Uterus (tissue), 3 donors: ENCODE measurements at regions not wholly inside any gene's neighbourhood (a gene's known extent, or its start where the extent isn't known, plus 50 kb on each side); places are given as distances from the start of the nearest gene placed in this dataset.
A peak's percentile ranks its signal among the peaks of the same experiment; 100 is the strongest.

Experiments used
- DNase-seq, 2 donors: peaks; one replicate each; pipeline ENCODE4 v3.0.0-alpha.2; 2019 to 2020
- H3K27ac ChIP-seq, 2 donors: fragments of 200-600 bp; sonication (generic); 1 replicate in 1 of 2; 2 replicates in 1 of 2; pipeline ENCODE4 v1.5.1; 2016 to 2018
- H3K27me3 ChIP-seq, 2 donors: fragments of 200-600 bp; sonication (generic); one replicate each; pipeline ENCODE4 v1.5.1; 2018 to 2019; ENCODE audit warnings: control low read depth in 1 of 2
- H3K36me3 ChIP-seq, 2 donors: fragments of 200-600 bp; sonication (generic); one replicate each; pipeline ENCODE4 v1.5.1; 2019; ENCODE audit warnings: control low read depth in 1 of 2
- H3K4me1 ChIP-seq, 2 donors: fragments of 200-600 bp; sonication (generic); one replicate each; pipeline ENCODE4 v1.5.1; 2018 to 2019; ENCODE audit warnings: control low read depth in 1 of 2
- H3K4me3 ChIP-seq, 2 donors: fragments of 200-600 bp; sonication (generic); 1 replicate in 1 of 2; 2 replicates in 1 of 2; pipeline ENCODE4 v1.5.1; 2018 to 2019; ENCODE audit warnings: mild to moderate bottlenecking in 1 of 2
- H3K9me3 ChIP-seq, 2 donors: fragments of 200-600 bp; sonication (generic); one replicate each; pipeline ENCODE4 v1.5.1; 2019; ENCODE audit warnings: control low read depth in 1 of 2
- CTCF ChIP-seq, 4 experiments: fragments of 200-600 bp in 2 of 4; fragments of 450-650 bp in 2 of 4; sonication (generic) in 2 of 4; IDR thresholded peaks; one replicate each; pipeline ENCODE4 v1.5.1; 2016 to 2019; ENCODE audit warnings: antibody characterized with exemption in 4 of 4, mild to moderate bottlenecking in 2 of 4, moderate library complexity in 1 of 4
- POLR2A ChIP-seq, 2 donors: fragments of 450-650 bp; IDR thresholded peaks; one replicate each; pipeline ENCODE4 v1.6.1; 2016; ENCODE audit warnings: antibody characterized with exemption in 2 of 2, mild to moderate bottlenecking in 1 of 2, moderate library complexity in 1 of 2
- intact Hi-C: fragments of 100-400 bp; cut with DNase I; formaldehyde crosslinking; loops from one replicate; pipeline ENCODE4 v1.15.1; 2023; ENCODE audit warnings: low total_unique reads
- donor health status: DM: yes; HTN: yes; CAD: no.

DNA sequence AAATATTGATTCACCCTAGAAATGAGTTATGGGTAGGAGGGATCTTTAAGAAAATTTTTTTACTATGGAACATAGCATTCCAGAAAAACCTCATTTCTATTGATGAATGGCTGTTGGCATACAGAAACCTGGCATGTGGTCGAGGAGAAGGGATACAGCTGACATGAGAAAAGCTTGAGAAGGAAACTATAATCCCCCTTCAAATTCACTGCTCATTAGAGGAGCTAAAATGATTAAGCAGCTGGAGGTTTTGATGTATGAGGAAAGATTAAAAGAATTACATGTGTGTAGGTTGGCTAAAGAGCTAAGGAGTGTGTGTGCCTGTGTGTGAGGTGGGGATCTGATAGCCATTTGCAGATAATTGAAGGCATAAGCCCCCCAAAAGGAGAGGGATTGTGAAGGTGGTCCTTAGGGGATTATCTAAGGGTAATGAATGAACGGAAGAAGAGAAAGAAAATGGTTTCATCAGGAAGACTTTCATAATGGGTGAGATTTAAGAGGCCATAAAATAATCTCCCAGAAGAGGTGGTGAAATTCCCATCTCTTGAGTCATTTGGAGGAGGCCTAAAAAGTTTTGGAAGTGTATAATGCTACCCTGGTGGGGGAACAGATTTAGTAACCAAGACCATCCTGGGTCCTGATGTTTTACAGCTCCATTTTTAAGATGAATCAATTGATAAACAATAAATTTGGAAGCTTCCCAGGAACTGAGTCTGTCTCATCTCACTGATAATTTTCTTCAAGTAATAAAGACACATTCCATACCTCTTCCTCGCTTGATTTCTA, 272.0 kb upstream of the HAND2 start:
- intact Hi-C loops, result no loop called here
- peaks cover 0 to 11% of the 10 kb centered on the region in 2 donors for H3K4me1 ChIP-seq
- no peaks in the 10 kb centered on the region for H3K9me3 ChIP-seq
- H3K27me3 ChIP-seq, result no peaks in the 10 kb centered on the region
- no peak for DNase-seq
- TF ChIP-seq POLR2A (IDR thresholded peaks at IDR 0.05) (no peak), CTCF (IDR thresholded peaks at IDR 0.05) (no peak)
- no peak overlapping the region for H3K4me3 ChIP-seq
- H3K36me3 ChIP-seq, result no peaks in the 10 kb centered on the region
- peak overlapping the region; percentile 75 to 80 for H3K27ac ChIP-seq

DNA sequence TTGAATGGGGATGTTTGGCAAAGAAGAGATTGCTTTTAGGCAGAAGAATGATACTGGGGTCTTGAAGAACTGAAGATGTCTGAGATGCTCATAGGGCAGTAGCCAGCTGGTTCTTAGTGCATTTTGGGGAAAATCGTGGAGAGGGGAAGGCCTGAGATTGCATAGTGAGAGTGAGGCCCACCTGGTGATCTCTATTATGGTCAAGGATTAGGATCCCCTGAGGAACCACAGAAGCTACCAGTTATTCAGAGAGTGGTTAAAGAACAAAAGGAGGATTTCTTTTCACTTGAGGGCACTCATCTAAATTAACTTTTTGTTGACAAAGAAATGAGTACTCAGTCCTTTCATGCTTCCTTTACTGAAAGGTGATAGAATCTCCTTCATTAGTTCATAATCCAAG, 271.3 kb upstream of the HAND2 start:
- Histone ChIP-seq H3K36me3 (no peaks in the 10 kb centered on the region), H3K27ac (peak overlapping the region; percentile 75 to 80), H3K4me1 (peaks cover 0 to 11% of the 10 kb centered on the region in 2 donors), H3K4me3 (no peak overlapping the region), H3K27me3 (no peaks in the 10 kb centered on the region), H3K9me3 (no peaks in the 10 kb centered on the region)
- TF ChIP-seq POLR2A (IDR thresholded peaks at IDR 0.05), result no peak
- TF ChIP-seq CTCF (IDR thresholded peaks at IDR 0.05), result no peak
- DNase-seq, result no peak
- intact Hi-C loops, result no loop called here

GRCh38 chr4:173797296-173797695, 267.3 kb upstream of the HAND2 start:
- H3K27ac ChIP-seq, result peak overlapping the region in 1 of 2 donors; percentile 69
- intact Hi-C loops, result no loop called here
- no peaks in the 10 kb centered on the region for H3K36me3 ChIP-seq
- DNase-seq, result no peak
- no peak for TF ChIP-seq POLR2A (IDR thresholded peaks at IDR 0.05)
- no peak for TF ChIP-seq CTCF (IDR thresholded peaks at IDR 0.05)
- H3K4me3 ChIP-seq, result no peak overlapping the region
- H3K27me3 ChIP-seq, result no peaks in the 10 kb centered on the region
- no peaks in the 10 kb centered on the region for H3K9me3 ChIP-seq
- H3K4me1 ChIP-seq, result peaks cover 0 to under 1% of the 10 kb centered on the region in 2 donors

GRCh38 chr4:173794662-173795061, 264.6 kb upstream of the HAND2 start:
- Histone ChIP-seq H3K27me3 (no peaks in the 10 kb centered on the region), H3K27ac (no peak overlapping the region), H3K36me3 (no peaks in the 10 kb centered on the region), H3K4me3 (no peak overlapping the region), H3K9me3 (no peaks in the 10 kb centered on the region), H3K4me1 (no peaks in the 10 kb centered on the region)
- TF ChIP-seq POLR2A (IDR thresholded peaks at IDR 0.05) (no peak), CTCF (IDR thresholded peaks at IDR 0.05) (no peak)
- no peak for DNase-seq
- intact Hi-C loops, result no loop called here

GRCh38 chr4:173793937-173794510, 264.0 kb upstream of the HAND2 start:
- peak overlapping the region in 1 of 2 donors; percentile 6 for H3K27ac ChIP-seq
- H3K4me3 ChIP-seq, result no peak overlapping the region
- no peaks in the 10 kb centered on the region for H3K36me3 ChIP-seq
- no peak for DNase-seq
- TF ChIP-seq CTCF (IDR thresholded peaks at IDR 0.05) (no peak), POLR2A (IDR thresholded peaks at IDR 0.05) (no peak)
- H3K27me3 ChIP-seq, result no peaks in the 10 kb centered on the region
- H3K9me3 ChIP-seq, result no peaks in the 10 kb centered on the region
- no peaks in the 10 kb centered on the region for H3K4me1 ChIP-seq
- intact Hi-C loops, result no loop called here
